ENCODE measurements at regions not wholly inside any gene's neighbourhood (a gene's known extent, or its start where the extent isn't known, plus 50 kb on each side); places are given as distances from the start of the nearest gene placed in this dataset.

DNA sequence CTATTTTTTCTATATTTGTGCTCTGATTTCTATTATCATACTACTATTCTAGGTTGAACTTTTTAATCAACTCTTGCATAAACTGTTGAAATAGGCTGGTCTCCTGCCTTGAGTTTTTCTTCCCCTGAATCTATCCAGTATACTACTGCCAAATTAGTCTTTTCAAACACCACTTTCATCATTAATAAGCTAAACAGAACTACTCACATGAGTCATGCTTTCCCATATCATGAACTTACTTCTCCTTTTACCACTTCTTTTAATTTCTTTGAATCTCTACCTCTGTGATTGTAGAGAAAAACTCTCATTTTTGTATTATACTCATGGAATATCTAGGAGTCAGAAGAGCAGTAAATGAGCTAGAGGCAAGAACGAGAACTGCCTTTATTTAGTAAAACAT is 340.3 kb upstream of the PDE3A start:
- TF ChIP-seq EZH2 (IDR thresholded peaks at IDR 0.05) (no peak), POLR2AphosphoS5 (IDR thresholded peaks at IDR 0.05; ENCODE audit: borderline replicate concordance, low read depth, low read length) (no peak)
